ENCODE measurements at regions not wholly inside any gene's neighbourhood (a gene's known extent, or its start where the extent isn't known, plus 50 kb on each side); places are given as distances from the start of the nearest gene placed in this dataset.

GRCh38 chr17:63040816-63041215, 74.8 kb downstream of the TANC2 start:
- H3K27ac Mint-ChIP-seq, result no peak overlapping the region
- ATAC-seq (no peak), DNase-seq (ENCODE audit: low spot score) (no peak)
- no peaks in the 10 kb centered on the region for H3K9me3 Mint-ChIP-seq
- ChIA-PET POLR2A (interaction anchor here (0.6 kb wide), 1 partner anchor 917 kb away, joined by 5 read pairs; no protein-coding TSS in a partner anchor), CTCF (no interaction called here)
- H3K27me3 Mint-ChIP-seq (ENCODE audit: low read depth), result no peaks in the 10 kb centered on the region
- TF ChIP-seq AR (CRISPR knock-in tag; IDR thresholded peaks at IDR 0.05) (no peak), ZNF281 (CRISPR knock-in tag; IDR thresholded peaks at IDR 0.05) (no peak), JAZF1 (CRISPR knock-in tag; IDR thresholded peaks at IDR 0.05) (no peak), ZNF396 (CRISPR knock-in tag; IDR thresholded peaks at IDR 0.05; ENCODE audit: borderline replicate concordance) (no peak), ATF3 (CRISPR knock-in tag; conservative IDR thresholded peaks at IDR 0.05) (no peak), ZNF416 (CRISPR knock-in tag; IDR thresholded peaks at IDR 0.05) (no peak), ZNF532 (CRISPR knock-in tag; IDR thresholded peaks at IDR 0.05; ENCODE audit: borderline replicate concordance) (no peak), USF2 (CRISPR knock-in tag; IDR thresholded peaks at IDR 0.05) (no peak), ZNF423 (CRISPR knock-in tag; IDR thresholded peaks at IDR 0.05) (no peak), NFYB (CRISPR knock-in tag; conservative IDR thresholded peaks at IDR 0.05; ENCODE audit: low read depth) (no peak), FOXJ3 (CRISPR knock-in tag; IDR thresholded peaks at IDR 0.05; ENCODE audit: borderline replicate concordance) (no peak), ZBTB43 (CRISPR knock-in tag; IDR thresholded peaks at IDR 0.05) (no peak), MAX (CRISPR knock-in tag; IDR thresholded peaks at IDR 0.05) (no peak), CREM (CRISPR knock-in tag; IDR thresholded peaks at IDR 0.05) (no peak), ZNF219 (CRISPR knock-in tag; IDR thresholded peaks at IDR 0.05; ENCODE audit: borderline replicate concordance) (no peak), AFF4 (CRISPR knock-in tag; IDR thresholded peaks at IDR 0.05; ENCODE audit: borderline replicate concordance) (no peak), MXD4 (CRISPR knock-in tag; IDR thresholded peaks at IDR 0.05; ENCODE audit: borderline replicate concordance) (no peak), ZNF671 (CRISPR knock-in tag; IDR thresholded peaks at IDR 0.05) (no peak), FOXP1 (CRISPR knock-in tag; IDR thresholded peaks at IDR 0.05; ENCODE audit: borderline replicate concordance) (no peak)
- H3K36me3 Mint-ChIP-seq, result no peaks in the 10 kb centered on the region
- H3K4me3 Mint-ChIP-seq, result no peak overlapping the region
- peaks cover 37% of the 10 kb centered on the region for H3K4me1 Mint-ChIP-seq

Data from WTC11 (cell line).